Skeletal muscle tissue (tissue), 3 donors: ENCODE measurements at regions not wholly inside any gene's neighbourhood (a gene's known extent, or its start where the extent isn't known, plus 50 kb on each side); places are given as distances from the start of the nearest gene placed in this dataset.
"Not testable (repeated sequence)": the region's sequence is repeated elsewhere in the genome, so short reads cannot be mapped to it uniquely, and the experiment has no call there.

Experiments used
- H3K27ac ChIP-seq: one replicate; pipeline ENCODE4 v1.7.0; 2013; ENCODE audit warnings: mild to moderate bottlenecking, low read depth, low read length, inconsistent platforms
- H3K27me3 ChIP-seq, 3 donors: one replicate each; pipeline ENCODE4 v1.7.0; 2013; ENCODE audit warnings: low read length in 3 of 3; ENCODE audit not compliant: control insufficient read depth in 3 of 3, insufficient read depth in 3 of 3
- H3K36me3 ChIP-seq, 3 donors: one replicate each; pipeline ENCODE4 v1.7.0; 2013; ENCODE audit warnings: low read length in 3 of 3; ENCODE audit not compliant: control insufficient read depth in 3 of 3, insufficient read depth in 3 of 3
- H3K4me1 ChIP-seq, 3 donors: one replicate each; pipeline ENCODE4 v1.7.0; 2013; ENCODE audit warnings: low read length in 3 of 3, mild to moderate bottlenecking in 3 of 3; ENCODE audit not compliant: control insufficient read depth in 3 of 3, insufficient read depth in 3 of 3
- H3K4me3 ChIP-seq, 3 donors: one replicate each; pipeline ENCODE4 v1.7.0; 2013; ENCODE audit warnings: low read length in 3 of 3
- H3K9ac ChIP-seq, 3 donors: one replicate each; pipeline ENCODE4 v1.7.0; 2013; ENCODE audit warnings: low read length in 3 of 3, mild to moderate bottlenecking in 3 of 3, moderate library complexity in 2 of 3, low read depth in 1 of 3
- H3K9me3 ChIP-seq, 3 donors: one replicate each; pipeline ENCODE4 v1.7.0; 2013; ENCODE audit warnings: low read length in 3 of 3; ENCODE audit not compliant: control insufficient read depth in 3 of 3
- donor health status: Osteomylitis.

DNA sequence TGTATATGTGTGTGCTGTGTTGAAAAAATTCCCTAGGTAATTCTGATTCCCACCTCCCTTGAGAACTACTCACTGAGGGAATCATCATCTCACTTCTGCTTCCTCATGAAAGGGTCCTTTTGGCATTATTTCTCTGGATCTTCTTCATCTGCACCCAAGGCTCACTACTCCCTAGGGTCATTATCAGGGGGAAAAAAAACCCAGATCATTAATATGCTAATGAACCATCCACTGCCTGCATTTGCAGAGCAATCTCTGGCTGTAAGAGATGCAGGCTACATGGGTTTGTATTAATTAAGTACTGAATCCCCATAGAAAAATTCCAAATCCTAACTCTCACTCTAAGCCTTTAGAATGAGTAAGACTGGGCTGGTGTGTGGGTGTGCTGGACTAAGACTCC is 68.0 kb upstream of the IGFBP5 start:
- no peaks in the 10 kb centered on the region for H3K9me3 ChIP-seq
- no peak overlapping the region for H3K4me3 ChIP-seq
- no peaks in the 10 kb centered on the region for H3K36me3 ChIP-seq
- H3K27me3 ChIP-seq, result no peaks in the 10 kb centered on the region
- H3K4me1 ChIP-seq, result no peaks in the 10 kb centered on the region
- H3K27ac ChIP-seq, result no peak overlapping the region
- H3K9ac ChIP-seq, result no peak overlapping the region

DNA sequence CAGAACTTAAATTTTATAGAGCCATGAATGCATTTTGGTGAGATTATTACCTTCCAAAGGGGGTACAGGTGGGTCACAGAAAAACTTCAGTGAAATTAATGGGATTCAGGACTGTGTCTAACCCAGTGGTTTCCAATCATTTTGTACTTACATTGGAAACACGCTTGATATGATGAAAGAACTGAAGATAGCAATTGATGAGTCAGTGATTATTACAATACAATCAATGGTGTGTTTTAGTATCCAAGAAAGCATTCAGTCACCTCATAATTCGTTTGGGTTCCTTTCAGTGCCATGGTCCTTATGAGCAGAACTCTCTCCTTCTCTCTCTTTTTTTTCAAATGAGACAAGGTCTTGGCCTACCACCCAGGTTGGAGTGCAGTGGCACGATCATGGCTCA is 66.5 kb upstream of the IGFBP5 start:
- no peak overlapping the region for H3K9ac ChIP-seq
- H3K27me3 ChIP-seq, result no peaks in the 10 kb centered on the region
- H3K9me3 ChIP-seq, result no peaks in the 10 kb centered on the region
- no peak overlapping the region for H3K27ac ChIP-seq
- H3K4me3 ChIP-seq, result no peak overlapping the region
- H3K4me1 ChIP-seq, result no peaks in the 10 kb centered on the region
- no peaks in the 10 kb centered on the region for H3K36me3 ChIP-seq

DNA sequence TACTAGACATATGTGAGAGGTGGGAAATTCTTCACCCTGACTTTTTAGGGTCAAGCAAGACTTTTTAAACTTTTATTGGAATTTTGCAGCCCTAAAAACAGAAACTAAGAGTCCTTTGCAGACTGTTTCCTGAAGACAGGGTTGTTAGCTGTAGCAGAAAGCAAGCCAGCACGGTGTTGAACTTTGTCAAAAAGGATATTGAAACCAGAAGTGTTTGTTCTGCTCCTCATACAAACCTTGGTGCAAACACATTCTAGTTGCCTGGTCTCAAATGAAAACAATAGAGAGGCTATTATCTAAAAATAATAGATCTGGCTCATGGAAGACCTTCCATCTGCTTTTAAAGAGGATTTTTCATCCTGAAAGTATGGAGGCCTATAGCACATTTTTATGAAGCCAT is 65.8 kb upstream of the IGFBP5 start:
- Histone ChIP-seq H3K9me3 (no peaks in the 10 kb centered on the region), H3K4me3 (no peak overlapping the region), H3K4me1 (peaks cover 0 to 7% (median 6%) of the 10 kb centered on the region in 3 donors), H3K36me3 (no peaks in the 10 kb centered on the region), H3K9ac (no peak overlapping the region), H3K27ac (no peak overlapping the region), H3K27me3 (no peaks in the 10 kb centered on the region)

DNA sequence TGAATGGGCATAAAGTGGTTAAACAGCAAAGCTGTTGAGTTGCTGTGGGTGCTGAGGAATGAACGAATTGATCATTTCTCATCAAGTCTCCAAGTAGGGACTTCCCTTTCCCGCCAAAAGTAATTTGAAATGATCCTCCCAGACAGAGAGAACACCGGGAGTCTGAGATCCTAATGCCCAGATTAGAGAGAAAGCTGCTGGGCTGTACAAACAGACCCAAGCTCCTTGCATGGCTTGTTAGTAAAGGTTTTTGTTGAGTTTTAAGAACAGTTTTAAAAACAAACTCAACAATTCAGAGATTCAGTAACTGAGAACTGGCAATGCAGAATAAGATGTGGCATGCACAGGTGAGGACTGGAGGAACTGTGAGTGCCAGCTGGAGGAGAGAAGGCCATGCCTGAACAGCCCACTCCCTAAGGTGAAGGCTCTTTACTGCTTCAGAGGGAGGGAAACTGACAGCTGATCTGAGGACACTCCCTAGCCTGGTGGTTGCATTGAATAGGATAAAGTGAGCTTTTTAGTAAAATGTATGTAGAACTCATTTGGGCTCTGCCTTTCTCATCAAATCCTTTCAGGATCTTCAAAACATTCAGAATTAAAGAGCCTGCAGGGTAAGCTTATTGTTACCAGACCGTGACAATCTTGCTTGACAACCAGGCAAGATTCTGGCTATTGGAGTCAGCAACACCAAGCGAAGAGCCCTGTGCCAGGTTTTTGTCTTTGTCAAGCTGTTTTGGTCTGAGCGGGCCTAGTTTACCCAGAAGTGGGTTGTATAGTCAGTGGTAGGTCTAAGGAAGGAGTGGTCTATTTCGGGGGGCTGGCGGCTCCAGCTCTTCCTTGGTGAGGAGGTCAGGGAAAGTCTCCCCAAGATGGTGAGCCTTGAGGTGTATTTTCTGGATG is 63.2 kb upstream of the IGFBP5 start:
- no peak overlapping the region for H3K27ac ChIP-seq
- H3K9ac ChIP-seq, result no peak overlapping the region
- peaks cover 0 to 11% (median 7%) of the 10 kb centered on the region in 3 donors for H3K4me1 ChIP-seq

DNA sequence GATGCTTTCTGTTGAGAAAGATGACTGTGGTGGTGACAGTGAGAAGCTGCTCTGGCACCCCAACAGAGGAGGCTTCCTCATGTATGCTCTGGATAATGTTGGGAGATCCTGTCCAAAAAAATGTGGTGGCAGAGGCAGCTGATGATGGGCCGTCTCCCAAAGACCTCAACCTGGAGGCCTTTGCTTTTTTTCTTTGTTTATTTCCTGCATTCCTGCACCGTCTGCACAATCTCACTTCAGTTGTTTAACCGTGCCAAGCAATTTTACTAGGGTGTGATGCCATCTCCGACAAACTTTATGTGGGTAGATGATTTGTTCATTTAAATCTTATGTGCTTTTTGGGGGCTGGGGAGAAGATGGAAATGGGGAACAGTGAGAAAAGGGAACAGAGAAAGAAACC is 62.2 kb upstream of the IGFBP5 start:
- Histone ChIP-seq H3K9me3 (no peaks in the 10 kb centered on the region), H3K27me3 (no peaks in the 10 kb centered on the region), H3K4me3 (no peak overlapping the region), H3K36me3 (no peaks in the 10 kb centered on the region), H3K4me1 (peaks cover 0 to 17% (median 16%) of the 10 kb centered on the region in 3 donors), H3K27ac (no peak overlapping the region), H3K9ac (no peak overlapping the region)

More for the DNA sequence above, 63.2 kb upstream of the IGFBP5 start:
- Histone ChIP-seq H3K27me3 (no peaks in the 10 kb centered on the region), H3K36me3 (no peaks in the 10 kb centered on the region), H3K9me3 (no peaks in the 10 kb centered on the region), H3K4me3 (no peak overlapping the region)

DNA sequence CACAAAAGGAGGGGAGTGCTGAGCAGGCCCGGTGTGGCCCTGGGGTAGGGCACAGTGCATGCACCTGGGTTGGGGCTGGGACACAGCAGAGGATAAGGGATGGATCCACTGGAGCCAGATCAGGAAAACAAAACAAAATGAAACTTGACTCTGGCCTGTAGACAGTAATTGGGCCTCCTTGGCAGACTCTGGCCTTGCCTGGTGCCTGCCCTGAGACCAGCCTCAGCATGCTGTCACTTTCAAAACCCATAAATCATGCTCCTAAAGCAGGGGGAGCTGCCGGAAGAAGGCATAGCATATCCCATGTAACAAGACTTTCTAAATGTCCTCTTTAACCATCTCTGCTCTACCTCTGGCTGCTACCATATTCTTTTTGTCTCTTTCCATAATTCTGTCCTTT is 61.1 kb upstream of the IGFBP5 start:
- H3K4me3 ChIP-seq, result no peak overlapping the region
- H3K9me3 ChIP-seq, result no peaks in the 10 kb centered on the region
- H3K4me1 ChIP-seq, result peaks cover 0 to 18% (median 16%) of the 10 kb centered on the region in 3 donors
- H3K27ac ChIP-seq, result no peak overlapping the region
- no peak overlapping the region for H3K9ac ChIP-seq
- no peaks in the 10 kb centered on the region for H3K27me3 ChIP-seq
- no peaks in the 10 kb centered on the region for H3K36me3 ChIP-seq

DNA sequence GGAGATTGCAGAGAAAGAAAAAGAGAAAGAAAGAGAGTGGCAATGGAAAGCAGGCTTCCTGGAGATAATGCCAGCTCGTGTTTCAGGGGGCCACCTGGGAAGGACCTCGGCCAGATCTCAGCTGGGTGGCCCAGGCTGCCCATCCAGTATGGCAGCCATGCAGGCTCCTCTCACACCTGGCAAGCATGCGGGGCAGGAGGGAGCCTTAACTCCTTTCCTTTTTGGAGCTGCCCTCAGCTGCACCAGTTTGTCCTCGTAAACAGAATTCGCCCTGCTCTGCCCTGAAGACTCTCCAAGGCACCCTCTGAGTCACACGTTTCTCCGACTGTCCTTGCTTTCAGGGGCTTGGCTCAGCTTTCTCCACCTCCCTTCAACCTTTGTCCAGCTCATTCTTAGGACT is 59.5 kb upstream of the IGFBP5 start:
- Histone ChIP-seq H3K27ac (no peak overlapping the region), H3K9ac (no peak overlapping the region), H3K4me1 (peaks cover 0 to 18% (median 16%) of the 10 kb centered on the region in 3 donors), H3K36me3 (no peaks in the 10 kb centered on the region), H3K27me3 (no peaks in the 10 kb centered on the region), H3K9me3 (no peaks in the 10 kb centered on the region), H3K4me3 (no peak overlapping the region)

DNA sequence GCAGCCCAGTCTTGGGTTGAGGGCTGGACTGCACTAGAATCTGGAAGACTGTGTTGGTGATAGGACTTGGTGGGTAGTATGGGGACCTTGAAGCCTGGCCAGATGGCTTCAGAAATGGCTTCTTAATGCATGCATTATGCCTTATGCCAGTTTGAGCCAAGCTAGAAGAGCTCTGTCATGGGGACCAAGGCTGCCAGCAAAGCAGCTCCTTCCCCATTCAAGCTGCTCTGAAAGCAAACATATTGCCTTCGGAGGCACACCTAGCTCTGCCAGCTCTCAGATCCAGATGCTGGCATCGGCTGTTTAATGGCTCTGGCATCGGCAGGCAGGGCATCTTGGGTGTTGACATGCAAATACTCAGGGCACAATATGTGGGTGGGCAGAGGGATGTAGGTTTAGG is 59.0 kb upstream of the IGFBP5 start:
- Histone ChIP-seq H3K36me3 (no peaks in the 10 kb centered on the region), H3K9ac (no peak overlapping the region), H3K27ac (no peak overlapping the region), H3K4me1 (peaks cover 0 to 18% (median 16%) of the 10 kb centered on the region in 3 donors), H3K27me3 (no peaks in the 10 kb centered on the region), H3K4me3 (no peak overlapping the region), H3K9me3 (no peaks in the 10 kb centered on the region)

DNA sequence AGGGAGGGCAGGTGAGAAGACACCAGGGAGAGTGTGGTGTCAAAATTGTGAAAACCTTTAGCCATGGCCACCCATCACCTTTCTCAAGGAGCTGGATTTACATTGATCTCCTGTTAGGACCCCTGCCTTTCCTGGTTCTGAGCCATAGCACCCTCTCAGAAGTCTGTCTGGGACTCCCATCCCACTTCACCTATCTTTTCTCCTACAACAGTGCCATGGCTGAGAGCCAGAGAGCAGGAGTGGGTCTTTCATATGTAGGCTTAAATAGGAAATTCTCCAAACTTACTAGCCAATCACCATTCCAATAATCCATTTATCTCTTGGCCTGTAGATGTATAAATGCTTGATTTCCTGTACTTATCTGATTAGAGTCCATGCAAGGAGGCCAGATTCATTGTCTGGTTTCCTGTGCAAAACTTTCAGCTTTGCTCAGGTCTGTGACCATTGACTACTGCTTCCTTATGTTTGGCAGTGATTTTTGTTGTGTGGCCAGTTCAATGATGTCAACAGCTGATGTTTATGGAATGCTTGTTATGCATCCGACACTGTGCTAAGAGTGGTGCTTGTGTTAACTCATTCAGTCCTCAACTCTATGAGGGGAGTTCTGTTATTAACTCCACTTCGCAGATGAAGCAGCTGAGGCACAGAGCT is 57.6 kb upstream of the IGFBP5 start:
- Histone ChIP-seq H3K9me3 (no peaks in the 10 kb centered on the region), H3K36me3 (no peaks in the 10 kb centered on the region), H3K4me3 (no peak overlapping the region), H3K27ac (no peak overlapping the region), H3K9ac (no peak overlapping the region), H3K4me1 (peaks cover 0 to 18% (median 16%) of the 10 kb centered on the region in 3 donors), H3K27me3 (no peaks in the 10 kb centered on the region)

DNA sequence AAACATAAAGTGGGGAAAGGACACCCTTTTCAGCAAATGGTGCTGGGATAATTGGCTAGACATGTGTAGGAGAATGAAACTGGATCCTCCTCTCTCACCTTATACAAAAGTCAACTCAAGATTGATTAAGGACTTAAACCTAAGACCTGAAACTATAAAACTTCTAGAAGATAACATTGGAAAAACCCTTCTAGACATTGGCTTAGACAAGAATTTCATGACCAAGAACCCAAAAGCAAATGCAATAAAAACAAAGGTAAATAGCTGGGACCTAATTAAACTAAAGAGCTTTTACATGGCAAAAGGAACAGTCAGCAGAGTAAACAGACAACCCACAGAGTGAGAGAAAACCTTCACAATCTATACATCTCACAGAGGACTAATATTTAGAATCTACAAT is 55.4 kb upstream of the IGFBP5 start:
- not testable (repeated sequence) for H3K9me3 ChIP-seq, H3K4me3 ChIP-seq, H3K36me3 ChIP-seq, H3K27me3 ChIP-seq, H3K9ac ChIP-seq, H3K27ac ChIP-seq
- H3K4me1 ChIP-seq, result peaks cover 0 to 11% (median 6%) of the 10 kb centered on the region in 3 donors
